ENCODE measurements at regions not wholly inside any gene's neighbourhood (a gene's known extent, or its start where the extent isn't known, plus 50 kb on each side); places are given as distances from the start of the nearest gene placed in this dataset.
A peak's percentile ranks its signal among the peaks of the same experiment; 100 is the strongest.

- intact Hi-C loops (cut with DNase I; ENCODE audit: low total_unique reads), result no loop called here
- H3K4me3 ChIP-seq (ENCODE audit: low read depth, poor library complexity, severe bottlenecking), result no peak overlapping the region
- TF ChIP-seq, protein P1, sequence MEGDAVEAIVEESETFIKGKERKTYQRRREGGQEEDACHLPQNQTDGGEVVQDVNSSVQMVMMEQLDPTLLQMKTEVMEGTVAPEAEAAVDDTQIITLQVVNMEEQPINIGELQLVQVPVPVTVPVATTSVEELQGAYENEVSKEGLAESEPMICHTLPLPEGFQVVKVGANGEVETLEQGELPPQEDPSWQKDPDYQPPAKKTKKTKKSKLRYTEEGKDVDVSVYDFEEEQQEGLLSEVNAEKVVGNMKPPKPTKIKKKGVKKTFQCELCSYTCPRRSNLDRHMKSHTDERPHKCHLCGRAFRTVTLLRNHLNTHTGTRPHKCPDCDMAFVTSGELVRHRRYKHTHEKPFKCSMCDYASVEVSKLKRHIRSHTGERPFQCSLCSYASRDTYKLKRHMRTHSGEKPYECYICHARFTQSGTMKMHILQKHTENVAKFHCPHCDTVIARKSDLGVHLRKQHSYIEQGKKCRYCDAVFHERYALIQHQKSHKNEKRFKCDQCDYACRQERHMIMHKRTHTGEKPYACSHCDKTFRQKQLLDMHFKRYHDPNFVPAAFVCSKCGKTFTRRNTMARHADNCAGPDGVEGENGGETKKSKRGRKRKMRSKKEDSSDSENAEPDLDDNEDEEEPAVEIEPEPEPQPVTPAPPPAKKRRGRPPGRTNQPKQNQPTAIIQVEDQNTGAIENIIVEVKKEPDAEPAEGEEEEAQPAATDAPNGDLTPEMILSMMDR (IDR thresholded peaks at IDR 0.05), result no peak
- TF ChIP-seq POLR2A (IDR thresholded peaks at IDR 0.05), result no peak
- WGBS, 2 donors, result 27 to 29% methylated on average over 12 of the region's 12 CpGs
- peak in 1 of 2 donors; percentile 25 for DNase-seq (ENCODE audit: low spot score in 2 of 2)
These were observed 137.3 kb upstream of the FRMD4A start for GRCh38 chr10:14468023-14468441.

DNA sequence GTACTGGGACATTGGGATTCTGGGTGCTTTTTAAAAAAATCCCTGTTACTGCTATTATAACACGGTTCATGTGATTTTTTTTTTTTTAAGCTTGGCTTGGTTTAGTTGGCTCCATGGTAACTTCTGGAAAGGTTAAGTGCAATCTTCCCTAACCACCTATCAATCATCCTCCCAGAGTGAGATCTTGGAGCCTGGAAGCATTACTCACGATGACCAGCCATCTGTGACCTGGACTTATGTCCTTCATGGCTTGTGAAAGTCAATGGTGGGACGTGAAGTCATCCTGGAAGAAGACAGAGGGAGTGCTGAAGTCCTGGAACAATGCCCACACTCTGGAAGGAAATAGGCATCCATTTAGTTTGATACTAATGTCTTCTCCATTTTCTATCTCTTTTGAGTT is 135.5 kb upstream of the FRMD4A start:
- no peak for DNase-seq (ENCODE audit: low spot score in 2 of 2)
- WGBS, 2 donors, result 25 to 38% methylated on average over 3 of the region's 3 CpGs
- intact Hi-C loops (cut with DNase I; ENCODE audit: low total_unique reads), result no loop called here
- H3K4me3 ChIP-seq (ENCODE audit: low read depth, poor library complexity, severe bottlenecking), result no peak overlapping the region
- TF ChIP-seq POLR2A (IDR thresholded peaks at IDR 0.05), result no peak
- TF ChIP-seq, protein P1 (IDR thresholded peaks at IDR 0.05), result no peak

- H3K4me3 ChIP-seq (ENCODE audit: low read depth, poor library complexity, severe bottlenecking), result no peak overlapping the region
- intact Hi-C loops (cut with DNase I; ENCODE audit: low total_unique reads), result no loop called here
- TF ChIP-seq, protein P1 (IDR thresholded peaks at IDR 0.05), result no peak
- TF ChIP-seq POLR2A (IDR thresholded peaks at IDR 0.05), result no peak
- WGBS, 2 donors, result 91 to 94% methylated on average over 2 of the region's 2 CpGs
- no peak for DNase-seq (ENCODE audit: low spot score in 2 of 2)
These were observed 129.7 kb upstream of the FRMD4A start for GRCh38 chr10:14460447-14460846.

DNA sequence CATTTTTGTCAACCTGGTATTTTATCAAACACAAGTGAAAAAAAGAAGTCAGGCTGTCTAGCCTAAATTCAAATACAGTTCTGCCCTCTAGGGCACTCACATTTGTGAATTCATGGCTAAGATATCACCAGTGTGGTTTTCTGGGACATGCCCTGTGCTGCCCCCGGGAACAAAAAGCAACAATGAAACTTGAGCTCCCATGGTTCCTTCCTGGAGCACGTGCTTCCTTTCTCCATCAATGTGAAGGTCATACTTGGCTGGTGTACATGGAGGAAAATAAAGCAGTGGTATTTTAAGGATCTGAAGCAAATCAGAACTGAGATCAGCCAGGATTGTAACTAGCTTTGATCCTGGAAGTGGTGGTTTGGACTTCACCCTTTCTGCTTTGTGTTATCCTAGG is 128.9 kb upstream of the FRMD4A start:
- no peak overlapping the region for H3K4me3 ChIP-seq (ENCODE audit: low read depth, poor library complexity, severe bottlenecking)
- TF ChIP-seq, protein P1 (IDR thresholded peaks at IDR 0.05), result no peak
- no peak for TF ChIP-seq POLR2A (IDR thresholded peaks at IDR 0.05)
- 32 to 48% methylated on average over 2 of the region's 2 CpGs for WGBS, 2 donors
- DNase-seq (ENCODE audit: low spot score in 2 of 2), result no peak
- intact Hi-C loops (cut with DNase I; ENCODE audit: low total_unique reads), result no loop called here

- intact Hi-C loops (cut with DNase I; ENCODE audit: low total_unique reads), result no loop called here
- TF ChIP-seq, protein P1 (IDR thresholded peaks at IDR 0.05), result no peak
- TF ChIP-seq POLR2A (IDR thresholded peaks at IDR 0.05), result no peak
- DNase-seq (ENCODE audit: low spot score in 2 of 2), result no peak
- 87% methylated on average over 2 of the region's 2 CpGs for WGBS, 2 donors
- H3K4me3 ChIP-seq (ENCODE audit: low read depth, poor library complexity, severe bottlenecking), result no peak overlapping the region
These were observed 126.1 kb upstream of the FRMD4A start for GRCh38 chr10:14456870-14457266.

DNA sequence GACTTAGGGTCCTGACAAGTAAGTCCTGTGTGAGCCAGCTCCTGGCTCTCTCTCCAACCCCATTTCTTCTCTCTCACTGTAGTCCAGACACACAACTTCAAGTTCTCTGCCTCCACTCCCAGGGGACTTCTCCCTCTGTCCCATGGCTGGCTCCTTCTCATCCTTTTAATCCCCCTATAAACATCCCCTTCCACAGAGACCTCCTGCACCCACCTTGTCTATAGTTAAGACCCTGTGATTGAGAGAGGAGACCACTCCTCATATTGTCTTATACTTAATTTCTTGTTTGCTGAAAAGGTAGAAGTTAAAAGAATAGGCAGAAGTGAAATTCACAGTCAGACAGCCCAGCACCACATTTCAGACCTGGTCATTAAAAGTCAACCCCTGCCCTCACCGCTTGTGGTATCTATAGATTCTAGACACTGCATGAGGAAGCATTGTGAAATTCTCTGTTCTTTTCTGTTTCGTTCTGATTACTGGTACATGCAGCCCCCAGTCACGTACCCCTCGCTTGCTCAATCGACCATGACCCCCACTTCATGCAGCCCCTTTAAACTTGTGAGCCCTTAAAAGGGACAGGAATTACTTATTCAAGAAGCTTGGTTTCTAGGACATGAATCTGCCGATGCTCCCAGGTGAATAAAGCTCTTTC is 125.6 kb upstream of the FRMD4A start:
- TF ChIP-seq POLR2A (IDR thresholded peaks at IDR 0.05), result no peak
- TF ChIP-seq, protein P1 (IDR thresholded peaks at IDR 0.05), result no peak
- H3K4me3 ChIP-seq (ENCODE audit: low read depth, poor library complexity, severe bottlenecking), result no peak overlapping the region
- intact Hi-C loops (cut with DNase I; ENCODE audit: low total_unique reads), result no loop called here
- WGBS, 2 donors, result 79 to 88% methylated on average over 6 of the region's 6 CpGs
- DNase-seq (ENCODE audit: low spot score in 2 of 2), result no peak

All from lower leg skin (tissue), 4 donors.